ENCODE measurements at regions not wholly inside any gene's neighbourhood (a gene's known extent, or its start where the extent isn't known, plus 50 kb on each side); places are given as distances from the start of the nearest gene placed in this dataset.

- TF ChIP-seq CTCF (IDR thresholded peaks at IDR 0.05) (no peak), EP300 (IDR thresholded peaks at IDR 0.05; ENCODE audit: low read depth) (no peak), POLR2AphosphoS5 (IDR thresholded peaks at IDR 0.05) (no peak), POLR2A (IDR thresholded peaks at IDR 0.05) (no peak)
Measured at GRCh38 chr2:123853161-123853560, 171.9 kb upstream of the CNTNAP5 start.
